Mesenchymal stem cell (in vitro differentiated cells and primary cell): ENCODE measurements at regions not wholly inside any gene's neighbourhood (a gene's known extent, or its start where the extent isn't known, plus 50 kb on each side); places are given as distances from the start of the nearest gene placed in this dataset.

Experiments used
- DNase-seq: peaks from one replicate; pipeline ENCODE4 v3.0.0-alpha.2; 2013
- H2AFZ ChIP-seq: one replicate; pipeline ENCODE4 v1.6.1; 2013; ENCODE audit warnings: low read depth, mild to moderate bottlenecking, control low read depth, inconsistent platforms, low read length, moderate library complexity
- H2AK5ac ChIP-seq: 2 replicates; pipeline ENCODE4 v1.6.1; 2013; ENCODE audit warnings: low read length, moderate library complexity, mild to moderate bottlenecking, inconsistent platforms; ENCODE audit not compliant: severe bottlenecking
- H2BK120ac ChIP-seq: one replicate; pipeline ENCODE4 v1.6.1; 2013; ENCODE audit warnings: low read depth, mild to moderate bottlenecking, inconsistent platforms, low read length, moderate library complexity
- H2BK12ac ChIP-seq, 2 experiments: one replicate each; pipeline ENCODE4 v1.6.1; 2013; ENCODE audit warnings: inconsistent platforms in 2 of 2, low read length in 2 of 2, mild to moderate bottlenecking in 2 of 2, moderate library complexity in 2 of 2, control low read depth in 1 of 2
- H2BK15ac ChIP-seq: one replicate; pipeline ENCODE4 v1.6.1; 2013; ENCODE audit warnings: mild to moderate bottlenecking, low read depth, inconsistent platforms; ENCODE audit not compliant: poor library complexity, severe bottlenecking
- H2BK5ac ChIP-seq: 2 replicates; pipeline ENCODE4 v1.6.1; 2013; ENCODE audit warnings: low read depth, mild to moderate bottlenecking, low read length, control low read depth, inconsistent platforms; ENCODE audit not compliant: poor library complexity, severe bottlenecking
- H3K14ac ChIP-seq, 2 experiments: one replicate each; pipeline ENCODE4 v1.6.1; 2013; ENCODE audit warnings: inconsistent platforms in 2 of 2, low read length in 2 of 2, control low read depth in 1 of 2, mild to moderate bottlenecking in 1 of 2, moderate library complexity in 1 of 2
- H3K18ac ChIP-seq, 2 experiments: one replicate each; pipeline ENCODE4 v1.6.1; 2013; ENCODE audit warnings: inconsistent platforms in 2 of 2, low read length in 2 of 2, control low read depth in 1 of 2, low read depth in 1 of 2, mild to moderate bottlenecking in 1 of 2
- H3K23ac ChIP-seq, 2 experiments: one replicate each; pipeline ENCODE4 v1.6.1; 2013; ENCODE audit warnings: inconsistent platforms in 2 of 2, low read length in 2 of 2, mild to moderate bottlenecking in 2 of 2, moderate library complexity in 2 of 2, control low read depth in 1 of 2
- H3K27ac ChIP-seq: 2 replicates; pipeline ENCODE4 v1.5.1; 2013; ENCODE audit warnings: mild to moderate bottlenecking, moderate library complexity, low read length, control low read depth, inconsistent platforms; ENCODE audit not compliant: poor library complexity, severe bottlenecking
- H3K27me3 ChIP-seq, 2 experiments: 2 replicates each; pipeline versions ENCODE4 v1.6.1 to v1.7.0; 2013; ENCODE audit warnings: low read length in 2 of 2, mild to moderate bottlenecking in 2 of 2, moderate library complexity in 2 of 2, control low read depth in 1 of 2, inconsistent platforms in 1 of 2; ENCODE audit not compliant: control insufficient read depth in 1 of 2, insufficient read depth in 1 of 2
- H3K36me3 ChIP-seq, 2 experiments: 2 replicates each; pipeline versions ENCODE4 v1.6.1 to v1.7.0; 2013; ENCODE audit warnings: low read length in 2 of 2, control low read depth in 1 of 2, inconsistent platforms in 1 of 2, low read depth in 1 of 2, mild to moderate bottlenecking in 1 of 2; ENCODE audit not compliant: insufficient read depth in 2 of 2, control insufficient read depth in 1 of 2
- H3K4ac ChIP-seq, 2 experiments: one replicate each; pipeline ENCODE4 v1.6.1; 2013; ENCODE audit warnings: inconsistent platforms in 2 of 2, low read length in 2 of 2, mild to moderate bottlenecking in 2 of 2, moderate library complexity in 2 of 2, control low read depth in 1 of 2, low read depth in 1 of 2
- H3K4me1 ChIP-seq: 2 replicates; pipeline ENCODE4 v1.6.1; 2013; ENCODE audit warnings: low read depth, low read length, control low read depth; ENCODE audit not compliant: control insufficient read depth, insufficient read depth
- H3K4me2 ChIP-seq: 2 replicates; pipeline ENCODE4 v1.6.1; 2013; ENCODE audit warnings: low read length, mild to moderate bottlenecking, inconsistent platforms; ENCODE audit not compliant: poor library complexity, severe bottlenecking
- H3K4me3 ChIP-seq, 2 experiments: 2 replicates each; pipeline versions ENCODE4 v1.5.1 to v1.7.0; 2013; ENCODE audit warnings: low read length in 2 of 2, mild to moderate bottlenecking in 2 of 2, control low read depth in 1 of 2, low read depth in 1 of 2; ENCODE audit not compliant: insufficient read depth in 1 of 2
- H3K79me1 ChIP-seq: replicated peaks from 2 replicates; pipeline ENCODE4 v1.6.1; 2013; ENCODE audit warnings: mild to moderate bottlenecking, control low read depth, low read length, inconsistent platforms; ENCODE audit not compliant: poor library complexity, severe bottlenecking
- H3K9ac ChIP-seq: 2 replicates; pipeline ENCODE4 v1.7.0; 2013; ENCODE audit warnings: mild to moderate bottlenecking, low read length, moderate library complexity
- H3K9me3 ChIP-seq: 2 replicates; pipeline ENCODE4 v1.7.0; 2013; ENCODE audit warnings: mild to moderate bottlenecking, low read length; ENCODE audit not compliant: control insufficient read depth
- H4K8ac ChIP-seq: one replicate; pipeline ENCODE4 v1.6.1; 2013; ENCODE audit warnings: inconsistent platforms, mild to moderate bottlenecking, low read length, moderate library complexity
- H4K91ac ChIP-seq: one replicate; pipeline ENCODE4 v1.6.1; 2013; ENCODE audit warnings: mild to moderate bottlenecking, low read length, inconsistent platforms
- WGBS: methylation state at CpG from one replicate; pipeline ENCODE4 v1.1.7; 2013; ENCODE audit warnings: mixed read lengths; 5-methylcytosine and 5-hydroxymethylcytosine counted together

DNA sequence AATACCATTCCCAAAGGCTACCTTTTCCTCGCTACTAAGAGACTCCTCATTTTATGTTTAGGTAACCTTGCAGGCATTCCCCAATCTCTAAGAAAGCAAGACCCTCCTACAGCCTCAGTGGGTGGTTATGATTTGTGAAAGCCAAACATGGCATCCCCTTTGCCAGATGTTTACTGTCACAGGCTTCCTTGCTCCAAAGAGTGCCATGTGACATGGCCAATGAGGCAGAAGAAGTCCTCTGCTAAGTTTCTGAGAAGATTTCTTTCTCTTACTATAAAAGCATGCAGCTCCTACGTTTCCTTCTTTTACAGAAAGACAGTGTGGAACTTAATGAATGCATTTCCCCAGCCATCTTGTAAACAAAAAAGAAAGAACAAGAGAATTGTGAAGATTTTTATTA lies 688.2 kb downstream of the TBC1D32 start:
- no CpG with 5 or more reads among the region's 2 CpGs for WGBS
- no peak overlapping the region for H3K4me2 ChIP-seq
- H4K8ac ChIP-seq, result no peak overlapping the region
- H2BK12ac ChIP-seq, result no peak overlapping the region
- no peaks in the 10 kb centered on the region for H3K36me3 ChIP-seq
- H4K91ac ChIP-seq, result no peak overlapping the region
- H3K27me3 ChIP-seq, result no peaks in the 10 kb centered on the region
- H2BK5ac ChIP-seq, result no peak overlapping the region
- no peak overlapping the region for H3K9ac ChIP-seq
- no peak overlapping the region for H3K23ac ChIP-seq
- H2AFZ ChIP-seq, result no peak overlapping the region
- H3K18ac ChIP-seq, result no peak overlapping the region
- no peaks in the 10 kb centered on the region for H3K79me1 ChIP-seq
- no peak overlapping the region for H2BK15ac ChIP-seq
- no peaks in the 10 kb centered on the region for H3K4me1 ChIP-seq
- no peak overlapping the region for H2BK120ac ChIP-seq
- peaks cover 13% of the 10 kb centered on the region for H3K9me3 ChIP-seq
- H3K14ac ChIP-seq, result no peak overlapping the region
- no peak overlapping the region for H3K4me3 ChIP-seq
- no peak overlapping the region for H2AK5ac ChIP-seq
- no peak for DNase-seq
- no peak overlapping the region for H3K27ac ChIP-seq
- no peak overlapping the region for H3K4ac ChIP-seq

GRCh38 chr6:120632975-120633374 lies 701.3 kb downstream of the TBC1D32 start:
- no peak overlapping the region for H3K4me3 ChIP-seq
- H2BK12ac ChIP-seq, result no peak overlapping the region
- no peak overlapping the region for H3K14ac ChIP-seq
- H3K27ac ChIP-seq, result no peak overlapping the region
- no peak overlapping the region for H2BK15ac ChIP-seq
- H4K91ac ChIP-seq, result no peak overlapping the region
- H3K4ac ChIP-seq, result no peak overlapping the region
- no peaks in the 10 kb centered on the region for H3K79me1 ChIP-seq
- H2BK5ac ChIP-seq, result no peak overlapping the region
- no peak overlapping the region for H2AK5ac ChIP-seq
- no peak overlapping the region for H3K9ac ChIP-seq
- no peak overlapping the region for H3K4me2 ChIP-seq
- H3K23ac ChIP-seq, result no peak overlapping the region
- H2AFZ ChIP-seq, result no peak overlapping the region
- no peaks in the 10 kb centered on the region for H3K4me1 ChIP-seq
- no peak overlapping the region for H3K18ac ChIP-seq
- no peak overlapping the region for H4K8ac ChIP-seq
- H3K27me3 ChIP-seq, result no peaks in the 10 kb centered on the region
- no peak overlapping the region for H2BK120ac ChIP-seq
- no CpG with 5 or more reads among the region's 1 CpG for WGBS
- no peaks in the 10 kb centered on the region for H3K36me3 ChIP-seq
- DNase-seq, result no peak
- peaks cover 4% of the 10 kb centered on the region for H3K9me3 ChIP-seq

GRCh38 chr6:120627612-120628011 lies 706.7 kb downstream of the TBC1D32 start:
- no peak overlapping the region for H3K4me2 ChIP-seq
- no peak overlapping the region for H3K4ac ChIP-seq
- H2AFZ ChIP-seq, result no peak overlapping the region
- no peaks in the 10 kb centered on the region for H3K4me1 ChIP-seq
- H2BK12ac ChIP-seq, result no peak overlapping the region
- no peaks in the 10 kb centered on the region for H3K27me3 ChIP-seq
- H3K79me1 ChIP-seq, result no peaks in the 10 kb centered on the region
- H3K4me3 ChIP-seq, result no peak overlapping the region
- no peak overlapping the region for H2AK5ac ChIP-seq
- peaks cover 8% of the 10 kb centered on the region for H3K9me3 ChIP-seq
- no peak overlapping the region for H3K27ac ChIP-seq
- no peak overlapping the region for H2BK120ac ChIP-seq
- H3K23ac ChIP-seq, result no peak overlapping the region
- H3K36me3 ChIP-seq, result no peaks in the 10 kb centered on the region
- H4K91ac ChIP-seq, result no peak overlapping the region
- H3K14ac ChIP-seq, result no peak overlapping the region
- DNase-seq, result no peak
- no peak overlapping the region for H3K18ac ChIP-seq
- no peak overlapping the region for H3K9ac ChIP-seq
- no peak overlapping the region for H2BK15ac ChIP-seq
- 94% methylated on average over 3 of the region's 3 CpGs for WGBS
- no peak overlapping the region for H4K8ac ChIP-seq
- no peak overlapping the region for H2BK5ac ChIP-seq

- Histone ChIP-seq H3K14ac (no peak overlapping the region), H4K91ac (no peak overlapping the region), H2BK12ac (no peak overlapping the region), H3K27me3 (no peaks in the 10 kb centered on the region), H3K4ac (no peak overlapping the region), H4K8ac (no peak overlapping the region), H3K9me3 (peaks cover 4% of the 10 kb centered on the region), H3K4me2 (no peak overlapping the region), H3K23ac (no peak overlapping the region), H3K18ac (no peak overlapping the region), H3K4me1 (no peaks in the 10 kb centered on the region), H2BK120ac (no peak overlapping the region), H3K79me1 (no peaks in the 10 kb centered on the region), H2BK15ac (no peak overlapping the region), H2AFZ (no peak overlapping the region), H3K27ac (no peak overlapping the region), H3K9ac (no peak overlapping the region), H2BK5ac (no peak overlapping the region), H2AK5ac (no peak overlapping the region), H3K4me3 (no peak overlapping the region), H3K36me3 (no peaks in the 10 kb centered on the region)
- no peak for DNase-seq
- no CpG with 5 or more reads among the region's 1 CpG for WGBS
Observed at GRCh38 chr6:120622127-120622631, 712.1 kb downstream of the TBC1D32 start.
